Endodermal cell (in vitro differentiated cells): ENCODE measurements at regions not wholly inside any gene's neighbourhood (a gene's known extent, or its start where the extent isn't known, plus 50 kb on each side); places are given as distances from the start of the nearest gene placed in this dataset.

Experiments
- DNase-seq: peaks from one replicate; pipeline ENCODE4 v3.0.0-alpha.2; 2017
- H3K27ac ChIP-seq: 2 replicates; pipeline ENCODE4 v1.5.1; 2013; ENCODE audit warnings: mild to moderate bottlenecking, low read depth, low read length, moderate library complexity
- H3K27me3 ChIP-seq: 2 replicates; pipeline ENCODE4 v1.6.1; 2013; ENCODE audit warnings: mild to moderate bottlenecking, low read length, moderate library complexity; ENCODE audit not compliant: insufficient read depth, control insufficient read depth, poor library complexity, severe bottlenecking
- H3K36me3 ChIP-seq: 2 replicates; pipeline ENCODE4 v1.7.0; 2013; ENCODE audit warnings: mild to moderate bottlenecking, low read length, moderate library complexity; ENCODE audit not compliant: control insufficient read depth, insufficient read depth
- H3K4me1 ChIP-seq: one replicate; pipeline ENCODE4 v1.7.0; 2013; ENCODE audit warnings: low read length; ENCODE audit not compliant: control insufficient read depth, insufficient read depth
- H3K4me3 ChIP-seq: 2 replicates; pipeline ENCODE4 v1.5.1; 2013; ENCODE audit warnings: mild to moderate bottlenecking, low read length, moderate library complexity
- H3K9ac ChIP-seq: 2 replicates; pipeline ENCODE4 v1.6.1; 2013; ENCODE audit warnings: mild to moderate bottlenecking, low read length, moderate library complexity; ENCODE audit not compliant: poor library complexity, severe bottlenecking; ENCODE audit errors: extremely low read depth
- H3K9me3 ChIP-seq: 2 replicates; pipeline ENCODE4 v1.6.1; 2013; ENCODE audit warnings: mild to moderate bottlenecking, low read length, moderate library complexity; ENCODE audit not compliant: control insufficient read depth
- H3K27ac Mint-ChIP-seq: 2 replicates; pipeline ENCODE4 v1.8.0; 2020; ENCODE audit warnings: mixed read lengths
- H3K27me3 Mint-ChIP-seq: 2 replicates; pipeline ENCODE4 v1.8.0; 2021; ENCODE audit warnings: mild to moderate bottlenecking, mixed read lengths; ENCODE audit not compliant: insufficient read depth
- H3K36me3 Mint-ChIP-seq: 2 replicates; pipeline ENCODE4 v1.8.0; 2020; ENCODE audit warnings: low read depth, mixed read lengths
- H3K4me1 Mint-ChIP-seq: 2 replicates; pipeline ENCODE4 v1.8.0; 2020; ENCODE audit warnings: mixed read lengths
- H3K4me3 Mint-ChIP-seq: 2 replicates; pipeline ENCODE4 v1.8.0; 2020; ENCODE audit warnings: mild to moderate bottlenecking, moderate library complexity, mixed read lengths
- H3K9me3 Mint-ChIP-seq: 2 replicates; pipeline ENCODE4 v1.8.0; 2020; ENCODE audit warnings: mild to moderate bottlenecking, mixed read lengths
- WGBS, 2 experiments: methylation state at CpG; one replicate each; pipeline versions ENCODE4 v1.1.5 to v1.1.7; 2013; ENCODE audit warnings: missing lambda C conversion rate in 2 of 2, mixed read lengths in 1 of 2; ENCODE audit not compliant: insufficient coverage in 1 of 2, insufficient read length in 1 of 2; 5-methylcytosine and 5-hydroxymethylcytosine counted together
- TF ChIP-seq, protein P1 (sequence below): fragments of 200-600 bp; sonication (generic); conservative IDR thresholded peaks from 2 replicates; pipeline ENCODE4 v1.5.0; 2021; ENCODE audit warnings: antibody characterized with exemption, mild to moderate bottlenecking

DNA sequence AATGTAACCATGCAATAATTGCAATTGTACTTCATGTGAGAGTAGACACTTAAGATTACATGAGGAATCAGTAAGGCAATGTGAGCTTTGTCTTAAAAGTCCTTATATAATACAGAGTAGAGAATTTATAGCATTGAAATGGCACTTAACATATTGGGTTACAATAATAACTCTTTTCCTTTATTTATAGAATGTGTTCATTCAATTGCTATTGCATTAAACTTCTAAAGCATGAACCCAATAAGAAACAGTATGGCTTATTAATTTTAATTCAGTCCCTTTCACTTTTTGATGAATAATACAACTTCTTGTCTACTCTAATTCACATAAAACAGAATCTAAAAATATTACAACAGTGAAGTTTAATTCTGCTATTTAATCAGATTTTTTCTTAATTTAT, 174.2 kb upstream of the PABPC4L start:
- Mint-ChIP-seq H3K4me1 (no peaks in the 10 kb centered on the region), H3K36me3 (no peaks in the 10 kb centered on the region), H3K9me3 (no peaks in the 10 kb centered on the region), H3K4me3 (no peak overlapping the region), H3K27ac (no peak overlapping the region), H3K27me3 (no peaks in the 10 kb centered on the region)
- Histone ChIP-seq H3K36me3 (no peaks in the 10 kb centered on the region), H3K4me1 (no peaks in the 10 kb centered on the region), H3K27me3 (no peaks in the 10 kb centered on the region), H3K27ac (no peak overlapping the region), H3K9ac (no peak overlapping the region), H3K4me3 (no peak overlapping the region), H3K9me3 (no peaks in the 10 kb centered on the region)
- TF ChIP-seq, protein P1, sequence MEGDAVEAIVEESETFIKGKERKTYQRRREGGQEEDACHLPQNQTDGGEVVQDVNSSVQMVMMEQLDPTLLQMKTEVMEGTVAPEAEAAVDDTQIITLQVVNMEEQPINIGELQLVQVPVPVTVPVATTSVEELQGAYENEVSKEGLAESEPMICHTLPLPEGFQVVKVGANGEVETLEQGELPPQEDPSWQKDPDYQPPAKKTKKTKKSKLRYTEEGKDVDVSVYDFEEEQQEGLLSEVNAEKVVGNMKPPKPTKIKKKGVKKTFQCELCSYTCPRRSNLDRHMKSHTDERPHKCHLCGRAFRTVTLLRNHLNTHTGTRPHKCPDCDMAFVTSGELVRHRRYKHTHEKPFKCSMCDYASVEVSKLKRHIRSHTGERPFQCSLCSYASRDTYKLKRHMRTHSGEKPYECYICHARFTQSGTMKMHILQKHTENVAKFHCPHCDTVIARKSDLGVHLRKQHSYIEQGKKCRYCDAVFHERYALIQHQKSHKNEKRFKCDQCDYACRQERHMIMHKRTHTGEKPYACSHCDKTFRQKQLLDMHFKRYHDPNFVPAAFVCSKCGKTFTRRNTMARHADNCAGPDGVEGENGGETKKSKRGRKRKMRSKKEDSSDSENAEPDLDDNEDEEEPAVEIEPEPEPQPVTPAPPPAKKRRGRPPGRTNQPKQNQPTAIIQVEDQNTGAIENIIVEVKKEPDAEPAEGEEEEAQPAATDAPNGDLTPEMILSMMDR = no peak
- no peak for DNase-seq

DNA sequence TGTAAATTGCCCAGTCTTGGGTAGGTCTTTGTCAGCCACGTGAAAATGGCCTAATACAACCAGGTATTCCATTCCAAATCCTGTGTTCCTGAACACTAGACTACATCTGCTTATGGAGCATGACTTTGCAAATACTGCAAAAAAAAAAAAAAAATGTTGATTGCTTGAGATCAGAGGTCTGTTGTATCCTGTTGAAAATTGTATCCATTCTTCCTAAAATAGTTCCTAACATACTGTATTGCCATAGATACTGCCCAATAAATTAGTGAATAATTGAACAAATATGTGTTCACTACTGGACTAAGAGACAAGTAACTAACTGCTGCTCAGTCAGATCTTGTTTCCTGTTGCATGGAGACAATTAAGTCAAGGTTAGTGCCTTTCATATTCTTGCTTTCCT, 164.3 kb upstream of the PABPC4L start:
- H3K36me3 ChIP-seq = no peaks in the 10 kb centered on the region
- H3K4me3 ChIP-seq = no peak overlapping the region
- WGBS, 2 experiments = 86 to 100% methylated on average over 1 of the region's 1 CpG
- H3K4me1 ChIP-seq = no peaks in the 10 kb centered on the region
- Mint-ChIP-seq H3K4me3 (no peak overlapping the region), H3K9me3 (no peaks in the 10 kb centered on the region), H3K27ac (no peak overlapping the region), H3K27me3 (no peaks in the 10 kb centered on the region), H3K36me3 (no peaks in the 10 kb centered on the region), H3K4me1 (no peaks in the 10 kb centered on the region)
- no peak overlapping the region for H3K27ac ChIP-seq
- TF ChIP-seq, protein P1 = no peak
- no peak for DNase-seq
- H3K9ac ChIP-seq = no peak overlapping the region
- no peaks in the 10 kb centered on the region for H3K9me3 ChIP-seq
- no peaks in the 10 kb centered on the region for H3K27me3 ChIP-seq

DNA sequence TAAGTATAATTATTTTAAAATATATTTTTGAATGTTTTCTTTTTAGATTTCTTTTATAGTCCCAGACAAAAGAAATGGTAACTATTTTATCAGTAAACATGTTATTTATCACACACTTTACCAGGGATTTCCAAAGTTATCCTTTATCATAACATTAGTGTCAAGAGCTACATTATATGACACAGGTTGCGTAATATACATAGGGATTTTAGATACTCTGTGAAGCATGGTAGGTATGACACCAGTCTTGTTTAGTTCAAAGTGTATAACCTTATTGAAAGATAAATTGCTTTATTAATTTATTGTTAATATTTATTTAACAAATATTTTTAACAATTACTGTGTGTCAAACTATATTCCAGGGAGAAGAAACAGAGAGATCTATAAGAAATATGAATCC, 163.3 kb upstream of the PABPC4L start:
- H3K36me3 Mint-ChIP-seq = no peaks in the 10 kb centered on the region
- Histone ChIP-seq H3K27ac (no peak overlapping the region), H3K36me3 (no peaks in the 10 kb centered on the region), H3K4me3 (no peak overlapping the region), H3K9ac (no peak overlapping the region), H3K4me1 (no peaks in the 10 kb centered on the region), H3K9me3 (no peaks in the 10 kb centered on the region), H3K27me3 (no peaks in the 10 kb centered on the region)
- H3K9me3 Mint-ChIP-seq = no peaks in the 10 kb centered on the region
- no peaks in the 10 kb centered on the region for H3K4me1 Mint-ChIP-seq
- DNase-seq = no peak
- TF ChIP-seq, protein P1 = no peak
- 100% methylated on average over 1 of the region's 1 CpG; no CpG with 5 or more reads in 1 of the 2 experiments for WGBS, 2 experiments
- no peaks in the 10 kb centered on the region for H3K27me3 Mint-ChIP-seq
- no peak overlapping the region for H3K27ac Mint-ChIP-seq
- no peak overlapping the region for H3K4me3 Mint-ChIP-seq
